Putamen (tissue), 1 donor: ENCODE measurements at regions not wholly inside any gene's neighbourhood (a gene's known extent, or its start where the extent isn't known, plus 50 kb on each side); places are given as distances from the start of the nearest gene placed in this dataset.
"Not testable (repeated sequence)": the region's sequence is repeated elsewhere in the genome, so short reads cannot be mapped to it uniquely, and the experiment has no call there.

Source experiments
- DNase-seq: peaks from one replicate; pipeline ENCODE4 v3.0.0-alpha.2; 2016; ENCODE audit warnings: low spot score

- peak; percentile 52 for DNase-seq
These were observed 216.1 kb downstream of the MEF2C start for GRCh38 chr5:88666761-88667495.

- peak; percentile 76 for DNase-seq
These were observed 217.2 kb downstream of the MEF2C start for GRCh38 chr5:88665750-88666215.

GRCh38 chr5:88664645-88665044 lies 218.3 kb downstream of the MEF2C start:
- no peak for DNase-seq

- peak; percentile 86 for DNase-seq
These were observed 219.2 kb downstream of the MEF2C start for GRCh38 chr5:88663793-88664216.

- DNase-seq: no peak
These were observed 220.1 kb downstream of the MEF2C start for GRCh38 chr5:88662846-88663245.

GRCh38 chr5:88661806-88662207 lies 221.2 kb downstream of the MEF2C start:
- DNase-seq: no peak

- peak; percentile 98 for DNase-seq
These were observed 221.8 kb downstream of the MEF2C start for GRCh38 chr5:88660947-88661805.

- no peak for DNase-seq
These were observed 222.6 kb downstream of the MEF2C start for GRCh38 chr5:88660264-88660946.

- DNase-seq: peak; percentile 69
These were observed 223.3 kb downstream of the MEF2C start for GRCh38 chr5:88659529-88660263.

GRCh38 chr5:88658886-88659285 lies 224.1 kb downstream of the MEF2C start:
- DNase-seq: no peak

- DNase-seq: no peak
These were observed 224.8 kb downstream of the MEF2C start for GRCh38 chr5:88657906-88658775.

GRCh38 chr5:88657136-88657535 lies 225.8 kb downstream of the MEF2C start:
- no peak for DNase-seq

- DNase-seq: peak; percentile 83
These were observed 226.6 kb downstream of the MEF2C start for GRCh38 chr5:88656221-88656950.

- DNase-seq: no peak
These were observed 229.5 kb downstream of the MEF2C start for GRCh38 chr5:88653471-88653870.

- DNase-seq: no peak
These were observed 235.1 kb downstream of the MEF2C start for GRCh38 chr5:88647901-88648300.

- no peak for DNase-seq
These were observed 236.1 kb downstream of the MEF2C start for GRCh38 chr5:88646866-88647265.

GRCh38 chr5:88644676-88645075 lies 238.3 kb downstream of the MEF2C start:
- no peak for DNase-seq

- no peak for DNase-seq
These were observed 239.7 kb downstream of the MEF2C start for GRCh38 chr5:88643315-88643714.

- DNase-seq: no peak
These were observed 249.0 kb downstream of the MEF2C start for GRCh38 chr5:88634014-88634413.

GRCh38 chr5:88622890-88623289 lies 260.1 kb downstream of the MEF2C start:
- DNase-seq: not testable (repeated sequence)
